SIG-M5 treated with dmso at 0.1 percent for 504 hours (cell line): ENCODE measurements at regions not wholly inside any gene's neighbourhood (a gene's known extent, or its start where the extent isn't known, plus 50 kb on each side); places are given as distances from the start of the nearest gene placed in this dataset.

ENCODE experiments used
- DNase-seq: peaks from one replicate; lab custom pipeline; 2025; ENCODE audit not compliant: unreplicated experiment; lab: John Stamatoyannopoulos, UW

- DNase-seq, result no peak
Observed at GRCh38 chr17:62119373-62119772, 54.3 kb upstream of the MED13 start.
